Thoracic aorta (tissue), 2 donors: ENCODE measurements at regions not wholly inside any gene's neighbourhood (a gene's known extent, or its start where the extent isn't known, plus 50 kb on each side); places are given as distances from the start of the nearest gene placed in this dataset.

Source experiments
- ATAC-seq: fragments of 150-250 bp; one replicate; pipeline ENCODE4 v1.8.0; 2017; ENCODE audit warnings: low read depth; ENCODE audit not compliant: insufficient number of reproducible peaks, low FRiP score
- DNase-seq: peaks from one replicate; pipeline ENCODE4 v3.0.0-alpha.2; 2020; ENCODE audit warnings: low spot score
- H3K27ac ChIP-seq, 2 donors: fragments of 200-600 bp; sonication (generic); 1 replicate in 1 of 2; 2 replicates in 1 of 2; pipeline ENCODE4 v1.5.1; 2016; ENCODE audit warnings: mild to moderate bottlenecking in 2 of 2, moderate library complexity in 2 of 2
- H3K27me3 ChIP-seq: fragments of 200-600 bp; sonication (generic); replicated peaks from 2 replicates; pipeline ENCODE4 v1.6.0; 2016; ENCODE audit warnings: mild to moderate bottlenecking; ENCODE audit not compliant: insufficient read depth
- H3K36me3 ChIP-seq: fragments of 200-600 bp; sonication (generic); one replicate; pipeline ENCODE4 v1.5.1; 2016
- H3K4me1 ChIP-seq, 2 donors: fragments of 200-600 bp; sonication (generic); 1 replicate in 1 of 2; 2 replicates in 1 of 2; pipeline versions ENCODE4 v1.5.1 to v1.6.0; 2016; ENCODE audit warnings: low read depth in 2 of 2, mild to moderate bottlenecking in 1 of 2; ENCODE audit not compliant: control insufficient read depth in 1 of 2
- H3K4me3 ChIP-seq: fragments of 200-600 bp; sonication (generic); 2 replicates; pipeline ENCODE4 v1.5.1; 2016; ENCODE audit warnings: mild to moderate bottlenecking
- H3K9me3 ChIP-seq: fragments of 200-600 bp; sonication (generic); 2 replicates; pipeline ENCODE4 v1.5.1; 2016
- TF ChIP-seq, protein P1 (sequence below): fragments of 200-600 bp; sonication (generic); IDR thresholded peaks from one replicate; pipeline ENCODE4 v1.5.1; 2019; ENCODE audit warnings: antibody characterized with exemption

GRCh38 chr7:108736221-108736891, 166.7 kb downstream of the DNAJB9 start:
- Histone ChIP-seq H3K4me1 (no peaks in the 10 kb centered on the region), H3K9me3 (no peaks in the 10 kb centered on the region), H3K36me3 (no peaks in the 10 kb centered on the region), H3K4me3 (no peak overlapping the region), H3K27ac (no peak overlapping the region), H3K27me3 (no peaks in the 10 kb centered on the region)
- TF ChIP-seq, protein P1, sequence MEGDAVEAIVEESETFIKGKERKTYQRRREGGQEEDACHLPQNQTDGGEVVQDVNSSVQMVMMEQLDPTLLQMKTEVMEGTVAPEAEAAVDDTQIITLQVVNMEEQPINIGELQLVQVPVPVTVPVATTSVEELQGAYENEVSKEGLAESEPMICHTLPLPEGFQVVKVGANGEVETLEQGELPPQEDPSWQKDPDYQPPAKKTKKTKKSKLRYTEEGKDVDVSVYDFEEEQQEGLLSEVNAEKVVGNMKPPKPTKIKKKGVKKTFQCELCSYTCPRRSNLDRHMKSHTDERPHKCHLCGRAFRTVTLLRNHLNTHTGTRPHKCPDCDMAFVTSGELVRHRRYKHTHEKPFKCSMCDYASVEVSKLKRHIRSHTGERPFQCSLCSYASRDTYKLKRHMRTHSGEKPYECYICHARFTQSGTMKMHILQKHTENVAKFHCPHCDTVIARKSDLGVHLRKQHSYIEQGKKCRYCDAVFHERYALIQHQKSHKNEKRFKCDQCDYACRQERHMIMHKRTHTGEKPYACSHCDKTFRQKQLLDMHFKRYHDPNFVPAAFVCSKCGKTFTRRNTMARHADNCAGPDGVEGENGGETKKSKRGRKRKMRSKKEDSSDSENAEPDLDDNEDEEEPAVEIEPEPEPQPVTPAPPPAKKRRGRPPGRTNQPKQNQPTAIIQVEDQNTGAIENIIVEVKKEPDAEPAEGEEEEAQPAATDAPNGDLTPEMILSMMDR, result no peak
- ATAC-seq (no peak), DNase-seq (no peak)

DNA sequence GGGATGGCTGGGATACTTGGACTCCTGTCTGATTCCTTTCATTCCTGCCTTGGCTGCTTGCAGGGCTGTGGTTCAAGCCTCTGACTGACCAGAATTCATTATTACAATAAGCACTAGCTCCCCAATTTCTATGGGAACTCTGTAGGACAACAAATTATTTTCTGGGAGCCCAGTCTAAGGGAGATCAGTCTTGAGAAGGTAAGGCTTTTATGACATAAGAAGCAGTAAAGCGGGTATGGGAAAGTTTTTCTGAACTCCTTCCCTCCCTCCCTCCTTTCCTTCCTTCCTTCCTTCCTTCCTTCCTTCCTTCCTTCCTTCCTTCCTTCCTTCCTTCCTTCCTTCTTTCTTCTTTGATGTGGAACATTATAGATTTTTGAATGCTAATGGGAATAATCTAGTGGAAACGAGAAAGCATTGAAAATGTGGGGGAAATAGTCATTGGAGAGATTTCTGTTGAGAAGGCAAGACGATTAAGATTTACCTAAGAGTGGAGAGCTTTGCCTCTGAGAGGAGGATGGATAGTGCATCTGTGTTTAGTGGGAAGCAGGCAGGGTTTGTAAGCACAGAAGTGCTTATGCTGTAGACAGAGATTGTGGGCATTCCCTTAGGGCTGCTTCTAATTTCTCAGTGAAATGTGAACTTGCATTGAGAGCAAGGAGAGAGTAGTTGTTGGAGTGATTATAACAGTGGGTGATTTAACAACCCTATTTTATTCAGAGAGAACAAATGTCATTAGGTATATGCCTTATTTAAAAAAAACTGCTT, 201.5 kb downstream of the DNAJB9 start:
- ATAC-seq, result no peak
- Histone ChIP-seq H3K9me3 (no peaks in the 10 kb centered on the region), H3K4me3 (no peak overlapping the region)

GRCh38 chr7:108771853-108772252, 202.2 kb downstream of the DNAJB9 start:
- Histone ChIP-seq H3K4me3 (no peak overlapping the region), H3K9me3 (no peaks in the 10 kb centered on the region), H3K4me1 (no peaks in the 10 kb centered on the region), H3K36me3 (no peaks in the 10 kb centered on the region), H3K27ac (no peak overlapping the region), H3K27me3 (no peaks in the 10 kb centered on the region)
- TF ChIP-seq, protein P1, result no peak
- ATAC-seq, result no peak
- DNase-seq, result no peak

More for the DNA sequence above, 201.5 kb downstream of the DNAJB9 start:
- Histone ChIP-seq H3K27ac (no peak overlapping the region), H3K27me3 (no peaks in the 10 kb centered on the region), H3K4me1 (no peaks in the 10 kb centered on the region), H3K36me3 (no peaks in the 10 kb centered on the region)
- TF ChIP-seq, protein P1, result no peak
- no peak for DNase-seq

DNA sequence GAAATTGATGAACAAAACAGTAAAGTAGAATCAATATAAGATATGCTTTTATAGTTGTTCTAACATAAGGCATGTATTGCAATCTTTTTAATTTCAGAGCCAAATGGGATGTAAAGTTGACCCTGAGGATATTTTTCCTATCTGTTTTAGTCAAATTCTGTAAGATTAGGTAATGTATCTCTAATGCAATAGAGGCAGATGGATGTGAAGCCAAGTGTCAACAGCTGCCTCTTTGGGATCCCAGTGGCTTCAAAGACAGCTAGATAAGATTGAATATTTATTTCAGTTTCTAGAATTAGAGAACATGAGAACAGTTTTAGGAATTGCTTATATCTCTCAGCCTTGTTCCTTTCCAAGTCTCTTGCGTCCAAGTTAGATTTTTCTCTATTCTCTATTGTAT, 208.3 kb downstream of the DNAJB9 start:
- H3K27ac ChIP-seq, result no peak overlapping the region
- no peaks in the 10 kb centered on the region for H3K36me3 ChIP-seq
- no peaks in the 10 kb centered on the region for H3K27me3 ChIP-seq
- TF ChIP-seq, protein P1, result no peak
- DNase-seq, result no peak
- no peaks in the 10 kb centered on the region for H3K9me3 ChIP-seq
- ATAC-seq, result no peak
- no peaks in the 10 kb centered on the region for H3K4me1 ChIP-seq
- H3K4me3 ChIP-seq, result no peak overlapping the region

DNA sequence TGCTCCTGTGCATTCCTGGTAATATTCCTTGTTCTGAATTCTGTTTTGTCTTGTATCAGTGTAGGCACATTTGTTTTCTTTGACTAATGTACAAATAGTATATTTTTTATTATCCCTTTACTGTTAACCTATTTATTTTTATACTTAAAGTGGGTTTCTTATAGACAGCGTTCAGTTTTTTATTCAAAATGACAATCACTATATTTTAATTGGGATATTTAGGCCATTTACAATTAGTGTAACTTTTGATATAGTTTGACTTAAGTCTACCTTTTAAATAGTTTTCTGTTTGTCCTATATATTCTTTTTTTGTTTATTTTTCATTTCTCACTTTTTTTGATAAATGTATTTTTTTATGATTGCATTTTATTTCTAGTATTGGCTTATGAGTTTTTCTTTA, 219.8 kb downstream of the DNAJB9 start:
- no peak for ATAC-seq
- peaks cover 12% of the 10 kb centered on the region for H3K9me3 ChIP-seq
- no peak overlapping the region for H3K4me3 ChIP-seq
- no peak overlapping the region for H3K27ac ChIP-seq
- H3K4me1 ChIP-seq, result no peaks in the 10 kb centered on the region
- H3K27me3 ChIP-seq, result no peaks in the 10 kb centered on the region
- TF ChIP-seq, protein P1, result no peak
- H3K36me3 ChIP-seq, result no peaks in the 10 kb centered on the region
- no peak for DNase-seq
